HepG2 (cell line): ENCODE measurements at regions not wholly inside any gene's neighbourhood (a gene's known extent, or its start where the extent isn't known, plus 50 kb on each side); places are given as distances from the start of the nearest gene placed in this dataset.

Experiments
- ATAC-seq: fragments of 200-7000 bp; cut with Tn5 transposase; 3 replicates; pipeline ENCODE4 v1.9.1; 2020; ENCODE audit warnings: mild to moderate bottlenecking, moderate library complexity
- BruUV-seq: library from RNA; stranded (reverse); fragments of 400-500 nt; replicated peaks from 2 replicates; lab custom pipeline; 2021; lab: Mats Ljungman, UMichigan
- CTCF ChIA-PET: fragments of 300-600 bp; formaldehyde crosslinking; extraction: SDS; loops from one replicate; lab custom pipeline; 2021; ENCODE audit warnings: low total read pairs, inconsistent platforms, low intra/inter-chr PET ratio; lab: Yijun Ruan, JAX
- POLR2A ChIA-PET: fragments of 350-600 bp; sonication (Branson Sonifier 250); formaldehyde crosslinking; loops from one replicate; lab custom pipeline; 2020; ENCODE audit warnings: antibody characterized with exemption, inconsistent platforms; lab: Yijun Ruan, JAX
- DNase-seq: peaks from one replicate; pipeline ENCODE4 v3.0.0-alpha.2; 2015; ENCODE audit warnings: low spot score
- FAIRE-seq: peaks from 3 replicates; lab custom pipeline; 2011; peaks lifted over from hg19 to GRCh38; lab: Jason Lieb, UNC
- H2AFZ ChIP-seq: one replicate; pipeline ENCODE4 v1.6.1; 2011; ENCODE audit warnings: low read length, inconsistent platforms
- H3K27ac ChIP-seq: fragments of 300-600 bp; 3 replicates; pipeline ENCODE4 v1.8.0; 2011; ENCODE audit warnings: mixed run types, mild to moderate bottlenecking, mixed read lengths, low read length, inconsistent platforms; ENCODE audit not compliant: insufficient read depth; ENCODE audit errors: extremely low read length
- H3K27me3 ChIP-seq, 2 experiments: fragments of 200-600 bp in 1 of 2; 2 replicates in 1 of 2; 3 replicates in 1 of 2; pipeline versions ENCODE4 v1.6.0 to v1.8.0; 2011; ENCODE audit warnings: low read length in 2 of 2, mild to moderate bottlenecking in 2 of 2, moderate library complexity in 2 of 2, inconsistent platforms in 1 of 2; ENCODE audit not compliant: insufficient read depth in 2 of 2, control insufficient read depth in 1 of 2
- H3K36me3 ChIP-seq, 2 experiments: fragments of 200-600 bp in 1 of 2; replicated peaks in 1 of 2; 2 replicates in 1 of 2; 3 replicates in 1 of 2; pipeline versions ENCODE4 v1.5.1 to v1.8.0; 2011; ENCODE audit warnings: low read length in 2 of 2, inconsistent platforms in 1 of 2; ENCODE audit not compliant: insufficient read depth in 2 of 2, control insufficient read depth in 1 of 2
- H3K4me1 ChIP-seq: 2 replicates; pipeline ENCODE4 v1.5.1; 2012; ENCODE audit warnings: low read length, inconsistent platforms; ENCODE audit not compliant: insufficient read depth
- H3K4me2 ChIP-seq: 2 replicates; pipeline ENCODE4 v1.6.0; 2011; ENCODE audit warnings: low read depth, low read length, inconsistent platforms
- H3K4me3 ChIP-seq, 3 experiments: fragments of 200-600 bp in 1 of 3; sonication (generic), shearing (Covaris generic) in 1 of 3; replicated peaks in 1 of 3; 2 replicates each; pipeline ENCODE4 v1.5.1; 2011 to 2016; ENCODE audit warnings: low read length in 3 of 3, inconsistent platforms in 2 of 3, low read depth in 2 of 3, mild to moderate bottlenecking in 2 of 3, control low read depth in 1 of 3, mixed read lengths in 1 of 3; ENCODE audit not compliant: insufficient read depth in 1 of 3
- H3K79me2 ChIP-seq: one replicate; pipeline ENCODE4 v1.6.1; 2011; ENCODE audit warnings: low read length, inconsistent platforms; ENCODE audit not compliant: insufficient read depth
- H3K9ac ChIP-seq: 2 replicates; pipeline ENCODE4 v1.6.0; 2011; ENCODE audit warnings: mild to moderate bottlenecking, low read depth, low read length, inconsistent platforms; ENCODE audit not compliant: insufficient read depth
- H3K9me3 ChIP-seq: 2 replicates; pipeline ENCODE4 v1.5.1; 2012; ENCODE audit warnings: mild to moderate bottlenecking, low read length
- H4K20me1 ChIP-seq: 2 replicates; pipeline ENCODE4 v1.6.0; 2011; ENCODE audit warnings: inconsistent platforms, mild to moderate bottlenecking, low read length, moderate library complexity; ENCODE audit not compliant: insufficient read depth
- AFF4 ChIP-seq: sonication (generic); formaldehyde crosslinking; IDR thresholded peaks from 2 replicates; pipeline ENCODE4 v1.4.0; 2020; ENCODE audit warnings: missing genetic modification reagents
- MAFF ChIP-seq: IDR thresholded peaks from 2 replicates; pipeline ENCODE4 v1.6.1; 2011; ENCODE audit warnings: low read depth, low read length, improper control_type of control experiment
- MAFK ChIP-seq, 2 experiments: IDR thresholded peaks in 1 of 2; conservative IDR thresholded peaks in 1 of 2; 2 replicates each; pipeline ENCODE4 v1.6.1; 2011; ENCODE audit warnings: improper control_type of control experiment in 2 of 2, low read length in 2 of 2
- SIX4 ChIP-seq: sonication (generic); formaldehyde crosslinking; IDR thresholded peaks from 2 replicates; pipeline ENCODE4 v1.4.0; 2020; ENCODE audit warnings: missing genetic modification reagents
- ZNF576 ChIP-seq: sonication (generic); formaldehyde crosslinking; IDR thresholded peaks from 2 replicates; pipeline ENCODE4 v1.4.0; 2020; ENCODE audit warnings: mild to moderate bottlenecking, missing genetic modification reagents
- in situ Hi-C: cut with HindIII; loops from 2 replicates; pipeline ENCODE4 v1.10.0; 2017; ENCODE audit warnings: low pct_unique_long_range_greater_than_20kb; ENCODE audit not compliant: extremely low pct_ligation_motif_present
- intact Hi-C: fragments of 100-400 bp; cut with micrococcal nuclease; formaldehyde crosslinking; loops from one replicate; pipeline ENCODE4 v1.10.0; 2022; ENCODE audit not compliant: unreplicated experiment

- no peak overlapping the region for H3K4me3 ChIP-seq
- no peak overlapping the region for H3K27ac ChIP-seq
- no peak overlapping the region for H2AFZ ChIP-seq
- H3K9ac ChIP-seq: no peak overlapping the region
- H3K9me3 ChIP-seq: no peaks in the 10 kb centered on the region
- BruUV-seq: no TSS peak
- TF ChIP-seq ZNF576 (CRISPR knock-in tag) (no peak), MAFK (conservative IDR thresholded peaks at IDR 0.05 in 1 of 2, IDR thresholded peaks at IDR 0.05 in 1 of 2; ENCODE audit: low read length in 2 of 2) (peak; percentile 45 to 51; a peak in 3 of 4 replicates), MAFF (peak; percentile 35; the same call in 1 of the 2 replicates), AFF4 (CRISPR knock-in tag) (no peak), SIX4 (CRISPR knock-in tag) (no peak)
- no peaks in the 10 kb centered on the region for H3K79me2 ChIP-seq
- no peaks in the 10 kb centered on the region for H3K36me3 ChIP-seq
- ChIA-PET CTCF (no interaction called here), POLR2A (no interaction called here)
- FAIRE-seq (no peak), DNase-seq (no peak), ATAC-seq (no peak)
- intact Hi-C loops (no loop called here), in situ Hi-C loops (no loop called here)
- H3K4me1 ChIP-seq: no peaks in the 10 kb centered on the region
- H3K27me3 ChIP-seq: no peaks in the 10 kb centered on the region
- H3K4me2 ChIP-seq: no peak overlapping the region
- H4K20me1 ChIP-seq: no peaks in the 10 kb centered on the region
These were observed 376.8 kb upstream of the STEAP1 start for GRCh38 chr7:89777499-89777898.
